Pancreas (tissue), 10 donors: ENCODE measurements at regions not wholly inside any gene's neighbourhood (a gene's known extent, or its start where the extent isn't known, plus 50 kb on each side); places are given as distances from the start of the nearest gene placed in this dataset.

Experiments
- ATAC-seq, 4 donors: fragments of 200-7000 bp; cut with Tn5 transposase; one replicate each; pipeline versions ENCODE4 v1.8.0 to v1.9.1; 2020; ENCODE audit warnings: mild to moderate bottlenecking in 4 of 4, moderate library complexity in 4 of 4
- DNase-seq, 6 donors: peaks; one replicate each; pipeline ENCODE4 v3.0.0-alpha.2; 2020
- FAIRE-seq: peaks from 2 replicates; lab custom pipeline; 2012; peaks lifted over from hg19 to GRCh38; lab: Jason Lieb, UNC
- H3K27ac ChIP-seq, 4 donors: fragments of 200-600 bp; sonication (generic); 1 replicate in 3 of 4; 2 replicates in 1 of 4; pipeline versions ENCODE4 v1.5.0 to v1.8.0; 2020
- H3K27me3 ChIP-seq, 4 donors: fragments of 200-600 bp; one replicate each; pipeline ENCODE4 v1.8.0; 2021
- H3K36me3 ChIP-seq, 3 donors: fragments of 200-600 bp; sonication (generic) in 1 of 3; one replicate each; pipeline versions ENCODE4 v1.5.0 to v1.8.0; 2020 to 2021
- H3K4me1 ChIP-seq, 3 donors: fragments of 200-600 bp; one replicate each; pipeline ENCODE4 v1.8.0; 2021
- H3K4me3 ChIP-seq, 4 donors: fragments of 200-600 bp; sonication (generic) in 2 of 4; one replicate each; pipeline versions ENCODE4 v1.5.0 to v1.8.0; 2020 to 2021
- H3K9me3 ChIP-seq, 4 donors: fragments of 200-600 bp; one replicate each; pipeline ENCODE4 v1.8.0; 2021
- WGBS, 2 donors: extraction: QIAGEN DNeasy Blood & Tissue Kit; methylation state at CpG; one replicate each; pipeline ENCODE4 v1.1.7; 2013; 5-methylcytosine and 5-hydroxymethylcytosine counted together
- intact Hi-C, 3 donors: fragments of 100-400 bp; cut with DNase I; formaldehyde crosslinking; loops; one replicate each; pipeline versions ENCODE4 v1.11.1 to v1.14.2; 2022
- TF ChIP-seq, protein P1 (sequence below), 4 donors: fragments of 200-600 bp; sonication (generic) in 3 of 4; IDR thresholded peaks; one replicate each; pipeline versions ENCODE4 v1.5.0 to v1.8.0; 2021; ENCODE audit warnings: antibody characterized with exemption in 4 of 4
- donor health status: healthy with polysubstance abuse.
- donor health status: DM: no; HTN: no; CAD: no; lungs with moderate emphysema.
- donor health status: DM: no; HTN: no; CAD: no.
- donor health status: control.
- donor health status: control.
- donor health status: Bipolar disorder and iron deficiency.
- donor health status: DM: yes; HTN: yes; CAD: no.
- donor health status: DM: no; HTN: no; CAD: no.
- donor health status: DM: no; HTN: no; CAD: no.
- donor health status: DM: yes; HTN: yes; CAD: no.

DNA sequence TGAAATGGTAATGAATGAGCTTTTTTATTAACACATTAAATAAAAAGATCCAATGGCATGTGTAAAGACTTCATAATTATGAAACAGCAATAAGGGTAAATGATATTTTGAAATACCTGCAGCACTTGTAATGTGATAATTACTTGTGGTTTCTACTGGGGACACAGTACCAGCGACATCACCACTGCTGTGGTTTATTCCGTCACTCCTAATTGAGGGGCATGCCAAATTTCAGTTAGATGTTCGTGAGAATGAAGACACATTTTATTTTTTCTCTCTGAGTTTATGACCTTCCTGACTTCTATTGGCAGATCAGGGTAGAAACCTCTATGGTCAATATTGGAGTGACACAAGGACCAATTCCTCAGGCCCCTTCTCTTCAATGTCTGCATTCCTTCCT is 131.9 kb upstream of the XYLT1 start:
- Histone ChIP-seq H3K36me3 (no peaks in the 10 kb centered on the region), H3K4me3 (no peak overlapping the region), H3K27ac (no peak overlapping the region), H3K27me3 (peaks cover 0 to 14% (median 0%) of the 10 kb centered on the region in 4 donors), H3K9me3 (no peaks in the 10 kb centered on the region), H3K4me1 (no peaks in the 10 kb centered on the region)
- ATAC-seq (no peak), FAIRE-seq (no peak), DNase-seq (no peak)
- 51 to 75% methylated on average over 3 of the region's 3 CpGs for WGBS, 2 donors
- TF ChIP-seq, protein P1, sequence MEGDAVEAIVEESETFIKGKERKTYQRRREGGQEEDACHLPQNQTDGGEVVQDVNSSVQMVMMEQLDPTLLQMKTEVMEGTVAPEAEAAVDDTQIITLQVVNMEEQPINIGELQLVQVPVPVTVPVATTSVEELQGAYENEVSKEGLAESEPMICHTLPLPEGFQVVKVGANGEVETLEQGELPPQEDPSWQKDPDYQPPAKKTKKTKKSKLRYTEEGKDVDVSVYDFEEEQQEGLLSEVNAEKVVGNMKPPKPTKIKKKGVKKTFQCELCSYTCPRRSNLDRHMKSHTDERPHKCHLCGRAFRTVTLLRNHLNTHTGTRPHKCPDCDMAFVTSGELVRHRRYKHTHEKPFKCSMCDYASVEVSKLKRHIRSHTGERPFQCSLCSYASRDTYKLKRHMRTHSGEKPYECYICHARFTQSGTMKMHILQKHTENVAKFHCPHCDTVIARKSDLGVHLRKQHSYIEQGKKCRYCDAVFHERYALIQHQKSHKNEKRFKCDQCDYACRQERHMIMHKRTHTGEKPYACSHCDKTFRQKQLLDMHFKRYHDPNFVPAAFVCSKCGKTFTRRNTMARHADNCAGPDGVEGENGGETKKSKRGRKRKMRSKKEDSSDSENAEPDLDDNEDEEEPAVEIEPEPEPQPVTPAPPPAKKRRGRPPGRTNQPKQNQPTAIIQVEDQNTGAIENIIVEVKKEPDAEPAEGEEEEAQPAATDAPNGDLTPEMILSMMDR (IDR thresholded peaks at IDR 0.05): no peak
- intact Hi-C loops: no loop called here

GRCh38 chr16:17598968-17599367 is 128.2 kb upstream of the XYLT1 start:
- Histone ChIP-seq H3K27ac (no peak overlapping the region), H3K4me3 (no peak overlapping the region), H3K27me3 (no peaks in the 10 kb centered on the region), H3K4me1 (no peaks in the 10 kb centered on the region), H3K36me3 (no peaks in the 10 kb centered on the region), H3K9me3 (no peaks in the 10 kb centered on the region)
- DNase-seq (no peak), ATAC-seq (no peak), FAIRE-seq (no peak)
- TF ChIP-seq, protein P1 (IDR thresholded peaks at IDR 0.05): no peak
- intact Hi-C loops: no loop called here
- WGBS, 2 donors: 67 to 69% methylated on average over 1 of the region's 1 CpG

DNA sequence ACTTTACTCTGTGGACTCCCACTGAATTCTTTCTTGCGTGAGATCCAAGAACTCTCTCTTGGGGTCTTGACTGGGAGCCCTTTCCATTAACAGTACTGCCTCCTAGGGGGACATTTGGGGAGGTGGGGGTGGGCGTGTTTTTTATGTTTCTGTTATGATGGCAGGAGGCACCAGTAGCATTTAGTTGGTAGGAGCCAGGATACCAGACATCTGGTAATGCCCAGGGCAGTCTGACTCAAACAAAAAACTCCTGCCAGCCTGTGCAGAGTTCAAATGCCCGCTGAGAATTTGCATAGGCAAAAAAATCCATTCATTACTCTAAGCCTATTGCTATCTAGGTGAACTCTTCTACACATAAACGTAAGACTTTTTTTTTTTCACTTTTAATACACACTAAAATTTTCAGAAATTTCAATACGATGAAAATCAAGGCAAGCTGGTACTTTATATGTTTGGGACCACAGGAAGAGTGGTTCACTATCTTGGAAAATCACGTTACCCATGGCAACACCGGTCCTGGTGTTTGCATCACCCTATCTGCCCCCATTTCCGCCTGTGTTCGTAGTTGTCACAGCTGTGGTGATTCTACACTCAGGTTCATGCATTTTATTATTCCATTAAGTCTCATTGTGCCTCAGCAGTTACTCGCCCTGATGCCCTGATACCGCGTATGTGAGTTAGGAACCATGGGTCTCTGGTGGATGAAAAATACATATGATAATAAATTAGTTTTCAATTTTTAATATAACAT is 121.1 kb upstream of the XYLT1 start:
- Histone ChIP-seq H3K36me3 (no peaks in the 10 kb centered on the region), H3K4me1 (no peaks in the 10 kb centered on the region), H3K27ac (no peak overlapping the region), H3K9me3 (no peaks in the 10 kb centered on the region), H3K27me3 (no peaks in the 10 kb centered on the region), H3K4me3 (no peak overlapping the region)
- DNase-seq (no peak), FAIRE-seq (no peak), ATAC-seq (no peak)
- TF ChIP-seq, protein P1 (IDR thresholded peaks at IDR 0.05): no peak
- WGBS, 2 donors: 57 to 67% methylated on average over 12 of the region's 12 CpGs
- intact Hi-C loops: no loop called here

- Histone ChIP-seq H3K36me3 (no peaks in the 10 kb centered on the region), H3K27me3 (no peaks in the 10 kb centered on the region), H3K9me3 (no peaks in the 10 kb centered on the region), H3K4me1 (no peaks in the 10 kb centered on the region), H3K4me3 (no peak overlapping the region), H3K27ac (no peak overlapping the region)
- ATAC-seq (no peak), DNase-seq (no peak), FAIRE-seq (no peak)
- intact Hi-C loops: no loop called here
- 59 to 64% methylated on average over 9 of the region's 9 CpGs for WGBS, 2 donors
- TF ChIP-seq, protein P1 (IDR thresholded peaks at IDR 0.05): no peak
Observed at GRCh38 chr16:17590711-17591654, 120.2 kb upstream of the XYLT1 start.
